ENCODE measurements at regions not wholly inside any gene's neighbourhood (a gene's known extent, or its start where the extent isn't known, plus 50 kb on each side); places are given as distances from the start of the nearest gene placed in this dataset.
"Not testable (repeated sequence)": the region's sequence is repeated elsewhere in the genome, so short reads cannot be mapped to it uniquely, and the experiment has no call there.

DNA sequence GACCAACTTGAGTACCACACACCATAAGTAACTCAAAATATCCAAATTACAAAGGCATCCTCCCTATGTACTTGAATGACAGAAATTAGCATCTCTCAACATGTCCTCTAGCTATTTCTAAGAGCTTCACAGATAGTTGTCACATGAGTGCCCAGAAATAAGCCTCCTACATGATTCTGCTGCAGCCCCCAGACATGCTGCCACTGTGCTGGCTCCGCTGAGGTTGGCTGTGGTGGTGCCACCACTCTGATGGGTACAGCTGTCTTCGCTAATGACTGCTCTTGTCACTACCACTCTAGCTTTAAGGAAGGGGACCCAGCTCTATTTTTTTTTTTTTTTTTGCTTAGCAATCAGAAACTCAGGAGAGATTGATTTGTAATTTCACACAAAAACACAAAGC lies 256.0 kb downstream of the GRXCR1 start:
- WGBS (ENCODE audit: insufficient coverage), result 60% methylated on average over 1 of the region's 2 CpGs
- H3K27ac ChIP-seq (ENCODE audit: low read length), result no peak overlapping the region
- H3K9me3 ChIP-seq (replicated peaks; ENCODE audit: control insufficient read depth, low read depth, low read length), result no peaks in the 10 kb centered on the region
- H3K4me1 ChIP-seq (ENCODE audit: control insufficient read depth, insufficient read depth, low read length), result no peaks in the 10 kb centered on the region
- no peak for DNase-seq
- no peaks in the 10 kb centered on the region for H3K27me3 ChIP-seq (ENCODE audit: control insufficient read depth, insufficient read depth, low read length)
- H3K4me3 ChIP-seq (ENCODE audit: low read length), result no peak overlapping the region
- H3K36me3 ChIP-seq (ENCODE audit: control insufficient read depth, insufficient read depth, low read length), result no peaks in the 10 kb centered on the region

GRCh38 chr4:43163101-43163792 lies 270.7 kb downstream of the GRXCR1 start:
- 80% methylated on average over 1 of the region's 5 CpGs for WGBS (ENCODE audit: insufficient coverage)
- no peaks in the 10 kb centered on the region for H3K36me3 ChIP-seq (ENCODE audit: control insufficient read depth, insufficient read depth, low read length)
- no peaks in the 10 kb centered on the region for H3K4me1 ChIP-seq (ENCODE audit: control insufficient read depth, insufficient read depth, low read length)
- no peak for DNase-seq
- no peak overlapping the region for H3K27ac ChIP-seq (ENCODE audit: low read length)
- H3K4me3 ChIP-seq (ENCODE audit: low read length), result no peak overlapping the region
- no peaks in the 10 kb centered on the region for H3K27me3 ChIP-seq (ENCODE audit: control insufficient read depth, insufficient read depth, low read length)
- no peaks in the 10 kb centered on the region for H3K9me3 ChIP-seq (replicated peaks; ENCODE audit: control insufficient read depth, low read depth, low read length)

DNA sequence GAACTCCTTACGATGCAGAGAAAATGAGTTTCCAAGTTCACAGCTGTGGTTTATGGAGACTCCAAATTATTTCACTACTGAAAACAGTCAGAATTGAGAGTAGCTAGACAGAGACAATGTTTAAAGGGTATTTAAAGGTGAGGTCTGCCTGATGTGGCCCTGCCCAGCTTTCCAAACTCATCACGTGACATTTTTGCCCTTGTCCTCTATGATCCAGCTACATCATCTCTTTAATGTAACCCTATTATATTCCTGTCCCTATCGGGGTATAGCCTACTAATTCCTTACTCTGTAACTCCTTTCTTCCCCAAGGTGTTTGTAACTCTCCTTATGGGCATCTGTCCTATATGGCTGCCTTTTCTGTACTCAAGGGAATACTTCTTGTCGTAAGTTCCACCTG lies 297.2 kb downstream of the GRXCR1 start:
- H3K36me3 ChIP-seq (ENCODE audit: control insufficient read depth, insufficient read depth, low read length), result no peaks in the 10 kb centered on the region
- no peaks in the 10 kb centered on the region for H3K4me1 ChIP-seq (ENCODE audit: control insufficient read depth, insufficient read depth, low read length)
- 78% methylated on average over 2 of the region's 4 CpGs for WGBS (ENCODE audit: insufficient coverage)
- H3K9me3 ChIP-seq (replicated peaks; ENCODE audit: control insufficient read depth, low read depth, low read length), result no peaks in the 10 kb centered on the region
- H3K27me3 ChIP-seq (ENCODE audit: control insufficient read depth, insufficient read depth, low read length), result no peaks in the 10 kb centered on the region
- no peak for DNase-seq
- H3K27ac ChIP-seq (ENCODE audit: low read length), result no peak overlapping the region
- H3K4me3 ChIP-seq (ENCODE audit: low read length), result no peak overlapping the region

- H3K4me3 ChIP-seq (ENCODE audit: low read length); H3K4me1 ChIP-seq (ENCODE audit: control insufficient read depth, insufficient read depth, low read length); DNase-seq; H3K27me3 ChIP-seq (ENCODE audit: control insufficient read depth, insufficient read depth, low read length); H3K27ac ChIP-seq (ENCODE audit: low read length); H3K9me3 ChIP-seq (replicated peaks; ENCODE audit: control insufficient read depth, low read depth, low read length); H3K36me3 ChIP-seq (ENCODE audit: control insufficient read depth, insufficient read depth, low read length): not testable (repeated sequence)
- no CpG with 5 or more reads among the region's 1 CpG for WGBS (ENCODE audit: insufficient coverage)
Measured at GRCh38 chr4:43212576-43212975, 320.1 kb downstream of the GRXCR1 start.

DNA sequence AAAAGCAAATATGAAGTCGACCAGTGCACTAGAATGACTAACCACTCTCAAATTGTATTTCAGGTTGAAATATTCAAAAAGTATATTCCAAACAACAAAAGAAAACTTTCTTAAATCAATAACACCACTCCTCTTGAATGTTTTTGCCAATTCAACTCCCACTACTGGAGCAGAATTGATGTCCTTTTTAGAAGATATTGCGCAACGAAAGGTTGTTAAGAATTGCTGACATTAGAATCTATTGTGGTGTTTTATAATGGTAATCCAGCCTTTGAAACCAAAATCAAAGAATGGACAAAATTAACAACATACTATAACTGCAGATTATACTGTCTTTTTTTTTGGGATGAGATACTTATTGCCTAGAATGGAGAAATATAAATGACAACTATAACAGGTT lies 331.3 kb downstream of the GRXCR1 start:
- WGBS (ENCODE audit: insufficient coverage), result no CpG with 5 or more reads among the region's 3 CpGs
- Histone ChIP-seq H3K27ac (ENCODE audit: low read length) (no peak overlapping the region), H3K36me3 (ENCODE audit: control insufficient read depth, insufficient read depth, low read length) (no peaks in the 10 kb centered on the region), H3K9me3 (replicated peaks; ENCODE audit: control insufficient read depth, low read depth, low read length) (no peaks in the 10 kb centered on the region), H3K27me3 (ENCODE audit: control insufficient read depth, insufficient read depth, low read length) (no peaks in the 10 kb centered on the region), H3K4me3 (ENCODE audit: low read length) (no peak overlapping the region), H3K4me1 (ENCODE audit: control insufficient read depth, insufficient read depth, low read length) (no peaks in the 10 kb centered on the region)
- DNase-seq, result no peak

- H3K36me3 ChIP-seq (ENCODE audit: control insufficient read depth, insufficient read depth, low read length), result no peaks in the 10 kb centered on the region
- WGBS (ENCODE audit: insufficient coverage), result 45% methylated on average over 1 of the region's 2 CpGs
- H3K4me3 ChIP-seq (ENCODE audit: low read length), result no peak overlapping the region
- no peaks in the 10 kb centered on the region for H3K4me1 ChIP-seq (ENCODE audit: control insufficient read depth, insufficient read depth, low read length)
- H3K9me3 ChIP-seq (replicated peaks; ENCODE audit: control insufficient read depth, low read depth, low read length), result no peaks in the 10 kb centered on the region
- no peaks in the 10 kb centered on the region for H3K27me3 ChIP-seq (ENCODE audit: control insufficient read depth, insufficient read depth, low read length)
- DNase-seq, result no peak
- H3K27ac ChIP-seq (ENCODE audit: low read length), result no peak overlapping the region
Measured at GRCh38 chr4:43224559-43224958, 332.0 kb downstream of the GRXCR1 start.

GRCh38 chr4:43233321-43233720 lies 340.8 kb downstream of the GRXCR1 start:
- H3K4me1 ChIP-seq (ENCODE audit: control insufficient read depth, insufficient read depth, low read length), result no peaks in the 10 kb centered on the region
- no peaks in the 10 kb centered on the region for H3K27me3 ChIP-seq (ENCODE audit: control insufficient read depth, insufficient read depth, low read length)
- H3K4me3 ChIP-seq (ENCODE audit: low read length), result no peak overlapping the region
- no peak overlapping the region for H3K27ac ChIP-seq (ENCODE audit: low read length)
- no peak for DNase-seq
- 100% methylated on average over 1 of the region's 3 CpGs for WGBS (ENCODE audit: insufficient coverage)
- no peaks in the 10 kb centered on the region for H3K9me3 ChIP-seq (replicated peaks; ENCODE audit: control insufficient read depth, low read depth, low read length)
- no peaks in the 10 kb centered on the region for H3K36me3 ChIP-seq (ENCODE audit: control insufficient read depth, insufficient read depth, low read length)

GRCh38 chr4:43234626-43235415 lies 342.3 kb downstream of the GRXCR1 start:
- Histone ChIP-seq H3K4me3 (ENCODE audit: low read length) (no peak overlapping the region), H3K27me3 (ENCODE audit: control insufficient read depth, insufficient read depth, low read length) (no peaks in the 10 kb centered on the region), H3K36me3 (ENCODE audit: control insufficient read depth, insufficient read depth, low read length) (no peaks in the 10 kb centered on the region), H3K27ac (ENCODE audit: low read length) (no peak overlapping the region), H3K4me1 (ENCODE audit: control insufficient read depth, insufficient read depth, low read length) (no peaks in the 10 kb centered on the region), H3K9me3 (replicated peaks; ENCODE audit: control insufficient read depth, low read depth, low read length) (no peaks in the 10 kb centered on the region)
- no peak for DNase-seq
- 91% methylated on average over 1 of the region's 5 CpGs for WGBS (ENCODE audit: insufficient coverage)

GRCh38 chr4:43238008-43238407 lies 345.5 kb downstream of the GRXCR1 start:
- Histone ChIP-seq H3K27me3 (ENCODE audit: control insufficient read depth, insufficient read depth, low read length) (no peaks in the 10 kb centered on the region), H3K4me1 (ENCODE audit: control insufficient read depth, insufficient read depth, low read length) (no peaks in the 10 kb centered on the region), H3K27ac (ENCODE audit: low read length) (no peak overlapping the region), H3K4me3 (ENCODE audit: low read length) (no peak overlapping the region), H3K9me3 (replicated peaks; ENCODE audit: control insufficient read depth, low read depth, low read length) (no peaks in the 10 kb centered on the region), H3K36me3 (ENCODE audit: control insufficient read depth, insufficient read depth, low read length) (no peaks in the 10 kb centered on the region)
- DNase-seq, result no peak
- WGBS (ENCODE audit: insufficient coverage), result no CpG with 5 or more reads among the region's 1 CpG

- Histone ChIP-seq H3K27me3 (ENCODE audit: control insufficient read depth, insufficient read depth, low read length) (no peaks in the 10 kb centered on the region), H3K27ac (ENCODE audit: low read length) (no peak overlapping the region), H3K9me3 (replicated peaks; ENCODE audit: control insufficient read depth, low read depth, low read length) (no peaks in the 10 kb centered on the region), H3K4me3 (ENCODE audit: low read length) (no peak overlapping the region), H3K36me3 (ENCODE audit: control insufficient read depth, insufficient read depth, low read length) (no peaks in the 10 kb centered on the region), H3K4me1 (ENCODE audit: control insufficient read depth, insufficient read depth, low read length) (no peaks in the 10 kb centered on the region)
- DNase-seq, result no peak
Measured at GRCh38 chr4:43238585-43238984, 346.1 kb downstream of the GRXCR1 start.

Measured in muscle of leg (tissue), 3 donors.